ENCODE measurements at regions not wholly inside any gene's neighbourhood (a gene's known extent, or its start where the extent isn't known, plus 50 kb on each side); places are given as distances from the start of the nearest gene placed in this dataset.

- H3K9me3 ChIP-seq (ENCODE audit: insufficient read depth, low read length): no peaks in the 10 kb centered on the region; the same call in 1 of the 2 replicates
- no peaks in the 10 kb centered on the region for H3K36me3 ChIP-seq (ENCODE audit: insufficient read depth, insufficient read length, low read length)
- DNase-seq (ENCODE audit: low read depth, low spot score): no peak
- no peak overlapping the region for H3K9ac ChIP-seq (ENCODE audit: insufficient read length, low read depth)
- peaks cover 3% of the 10 kb centered on the region for H3K4me1 ChIP-seq (ENCODE audit: insufficient read depth, insufficient read length)
- no peak for TF ChIP-seq ZNF274 (IDR thresholded peaks at IDR 0.05; ENCODE audit: low read depth, low read length)
- TF ChIP-seq SUZ12 (IDR thresholded peaks at IDR 0.05; ENCODE audit: extremely low read depth, insufficient read depth, insufficient read length): no peak
- TF ChIP-seq YY1 (IDR thresholded peaks at IDR 0.05; ENCODE audit: insufficient read depth, insufficient read length): no peak
- peaks cover 83% of the 10 kb centered on the region for H3K27me3 ChIP-seq (ENCODE audit: insufficient read depth, insufficient read length)
- H3K4me3 ChIP-seq (ENCODE audit: insufficient read length, low read depth): no peak overlapping the region
Measured at GRCh38 chr16:54336631-54337204, 50.1 kb upstream of the IRX3 start.

Data from NT2/D1 (cell line).